ENCODE measurements at regions not wholly inside any gene's neighbourhood (a gene's known extent, or its start where the extent isn't known, plus 50 kb on each side); places are given as distances from the start of the nearest gene placed in this dataset.

DNA sequence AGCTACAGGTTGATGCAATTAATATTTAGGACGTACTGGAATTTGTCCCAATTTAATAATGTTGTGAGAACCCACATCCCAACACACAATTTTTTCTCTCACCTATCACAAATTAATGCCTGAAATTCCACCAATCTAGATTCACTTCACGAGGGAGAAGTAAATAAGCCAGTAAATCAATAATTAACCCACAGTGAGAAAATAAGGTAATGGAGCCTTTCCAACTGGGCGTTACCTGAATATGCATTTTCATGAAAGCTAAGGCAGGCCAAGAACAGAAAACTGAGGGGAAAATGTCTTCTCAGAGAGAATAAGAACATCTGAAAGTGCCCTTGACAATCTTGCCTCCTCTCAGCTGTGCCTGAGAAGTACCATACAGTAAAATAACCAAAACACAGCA is 240.8 kb upstream of the NR5A2 start:
- TF ChIP-seq, protein P1, sequence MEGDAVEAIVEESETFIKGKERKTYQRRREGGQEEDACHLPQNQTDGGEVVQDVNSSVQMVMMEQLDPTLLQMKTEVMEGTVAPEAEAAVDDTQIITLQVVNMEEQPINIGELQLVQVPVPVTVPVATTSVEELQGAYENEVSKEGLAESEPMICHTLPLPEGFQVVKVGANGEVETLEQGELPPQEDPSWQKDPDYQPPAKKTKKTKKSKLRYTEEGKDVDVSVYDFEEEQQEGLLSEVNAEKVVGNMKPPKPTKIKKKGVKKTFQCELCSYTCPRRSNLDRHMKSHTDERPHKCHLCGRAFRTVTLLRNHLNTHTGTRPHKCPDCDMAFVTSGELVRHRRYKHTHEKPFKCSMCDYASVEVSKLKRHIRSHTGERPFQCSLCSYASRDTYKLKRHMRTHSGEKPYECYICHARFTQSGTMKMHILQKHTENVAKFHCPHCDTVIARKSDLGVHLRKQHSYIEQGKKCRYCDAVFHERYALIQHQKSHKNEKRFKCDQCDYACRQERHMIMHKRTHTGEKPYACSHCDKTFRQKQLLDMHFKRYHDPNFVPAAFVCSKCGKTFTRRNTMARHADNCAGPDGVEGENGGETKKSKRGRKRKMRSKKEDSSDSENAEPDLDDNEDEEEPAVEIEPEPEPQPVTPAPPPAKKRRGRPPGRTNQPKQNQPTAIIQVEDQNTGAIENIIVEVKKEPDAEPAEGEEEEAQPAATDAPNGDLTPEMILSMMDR (IDR thresholded peaks at IDR 0.05): no peak
- TF ChIP-seq POLR2A (IDR thresholded peaks at IDR 0.05): no peak
